ENCODE measurements at regions not wholly inside any gene's neighbourhood (a gene's known extent, or its start where the extent isn't known, plus 50 kb on each side); places are given as distances from the start of the nearest gene placed in this dataset.

DNA sequence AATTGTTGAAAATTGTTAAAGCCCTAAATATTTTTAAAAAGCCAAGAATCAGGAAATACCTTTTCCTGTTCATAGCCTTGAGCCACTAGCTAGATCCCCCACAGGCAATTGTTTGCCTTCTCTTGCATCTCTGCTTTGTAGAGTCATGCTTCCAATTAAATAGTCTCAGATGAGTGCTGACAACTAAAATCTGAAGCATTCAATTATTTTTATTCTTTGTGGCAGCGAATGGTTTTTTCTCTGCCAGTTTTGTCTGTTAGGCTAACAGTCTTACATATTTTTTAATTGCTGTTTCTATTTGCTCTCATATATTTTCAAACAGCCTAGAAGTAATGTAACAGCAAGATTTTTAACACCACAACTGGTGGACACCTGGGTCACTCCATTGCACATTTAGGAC lies 277.1 kb upstream of the GBE1 start:
- no peak overlapping the region for H3K4me3 ChIP-seq (ENCODE audit: low read length)
- DNase-seq (ENCODE audit: low read depth, low spot score) = no peak

DNA sequence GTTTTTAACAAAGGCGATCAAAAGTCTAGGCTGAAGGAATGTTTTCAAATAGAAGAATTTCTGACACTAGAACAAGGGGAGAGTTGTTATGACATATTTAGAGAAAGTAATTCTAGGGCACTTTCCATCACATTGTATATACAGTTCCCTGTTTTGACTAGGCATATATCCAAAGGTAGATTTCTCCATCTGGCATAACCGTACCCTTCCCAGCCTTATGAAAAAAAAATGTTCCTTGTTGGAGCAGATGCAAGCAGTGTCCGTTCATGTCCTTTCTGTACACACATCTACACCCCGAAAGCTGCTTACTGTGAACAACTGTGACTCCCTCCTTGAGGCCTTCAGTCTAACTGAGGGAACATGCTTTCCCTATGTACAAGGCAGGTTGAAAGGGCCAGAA lies 271.7 kb upstream of the GBE1 start:
- DNase-seq (ENCODE audit: low read depth, low spot score) = no peak
- no peak overlapping the region for H3K4me3 ChIP-seq (ENCODE audit: low read length)

DNA sequence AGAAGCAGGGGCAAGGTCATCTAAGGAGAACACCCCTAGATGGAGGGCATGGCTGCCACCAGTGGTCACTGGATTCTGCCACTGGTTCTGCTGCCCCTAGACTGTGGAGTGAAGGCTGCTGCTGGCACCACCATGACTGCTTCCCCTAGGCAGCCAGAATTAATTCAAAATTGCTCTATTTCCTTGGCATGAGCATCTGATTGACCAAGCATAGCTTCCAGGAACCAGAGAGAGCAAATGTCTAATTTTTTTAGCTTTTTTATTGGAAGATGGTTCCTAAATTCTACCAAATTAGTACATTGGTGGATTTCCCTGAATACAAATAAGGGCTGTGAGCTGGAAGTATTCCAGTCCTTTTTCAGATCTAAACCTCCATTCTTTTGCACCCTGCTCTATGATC lies 270.2 kb upstream of the GBE1 start:
- no peak overlapping the region for H3K4me3 ChIP-seq (ENCODE audit: low read length)
- no peak for DNase-seq (ENCODE audit: low read depth, low spot score)

DNA sequence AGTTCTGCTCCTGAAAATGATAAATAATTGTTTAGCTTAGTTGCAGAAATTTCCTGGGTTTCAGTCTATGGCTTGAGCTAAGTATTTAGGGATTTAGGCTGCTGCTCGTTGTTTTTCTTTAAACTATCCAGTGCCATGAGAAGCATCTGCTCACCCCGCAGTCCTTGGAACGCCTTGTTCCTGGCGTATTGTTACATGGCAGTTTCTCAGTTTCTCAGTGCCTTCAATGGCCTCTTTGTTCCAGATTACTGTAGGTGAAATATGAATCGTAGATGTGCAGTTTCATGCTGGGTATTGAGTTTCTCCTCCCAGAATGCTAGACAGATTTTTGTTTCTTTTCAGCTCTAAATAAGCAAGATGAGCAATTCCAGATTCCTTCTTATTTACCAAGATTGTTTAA lies 269.5 kb upstream of the GBE1 start:
- DNase-seq (ENCODE audit: low read depth, low spot score) = no peak
- H3K4me3 ChIP-seq (ENCODE audit: low read length) = no peak overlapping the region

DNA sequence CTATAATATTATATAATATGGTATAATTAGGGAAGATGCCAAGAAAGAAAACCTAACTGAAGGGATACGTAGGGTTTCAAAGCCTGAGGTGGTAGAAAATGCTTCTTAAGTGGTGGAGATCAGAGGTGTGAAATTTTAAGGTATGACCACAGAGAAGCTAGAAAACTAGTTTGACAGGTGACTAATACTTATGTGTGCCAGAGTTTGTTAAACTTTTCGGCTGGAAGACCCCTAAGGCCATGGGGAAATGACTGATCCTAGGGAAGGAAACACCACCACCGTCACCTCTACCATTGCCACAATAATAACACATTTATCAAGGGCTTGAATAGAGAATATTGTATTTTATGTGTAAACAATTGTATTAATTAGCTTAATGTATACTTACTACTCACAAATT lies 261.4 kb upstream of the GBE1 start:
- no peak overlapping the region for H3K4me3 ChIP-seq (ENCODE audit: low read length)
- DNase-seq (ENCODE audit: low read depth, low spot score) = no peak

DNA sequence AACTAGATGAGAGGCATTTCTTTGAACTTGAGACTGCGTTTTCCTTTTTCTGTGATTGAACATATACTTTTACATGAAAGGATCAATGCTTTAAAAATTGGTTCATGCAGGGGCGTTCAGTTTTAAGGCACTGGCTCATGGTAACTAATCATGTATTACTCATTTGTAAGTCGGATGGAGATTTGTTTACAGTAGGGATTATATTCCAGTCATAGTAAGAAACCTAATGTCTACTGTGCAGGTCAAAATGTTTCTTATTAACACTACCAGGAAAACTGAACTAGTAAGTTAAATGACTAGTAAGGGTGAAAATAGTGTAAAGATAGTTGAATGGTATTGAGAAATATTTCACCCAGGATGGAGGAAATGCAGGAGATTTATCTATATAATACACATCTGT lies 258.8 kb upstream of the GBE1 start:
- no peak for DNase-seq (ENCODE audit: low read depth, low spot score)
- no peak overlapping the region for H3K4me3 ChIP-seq (ENCODE audit: low read length)

DNA sequence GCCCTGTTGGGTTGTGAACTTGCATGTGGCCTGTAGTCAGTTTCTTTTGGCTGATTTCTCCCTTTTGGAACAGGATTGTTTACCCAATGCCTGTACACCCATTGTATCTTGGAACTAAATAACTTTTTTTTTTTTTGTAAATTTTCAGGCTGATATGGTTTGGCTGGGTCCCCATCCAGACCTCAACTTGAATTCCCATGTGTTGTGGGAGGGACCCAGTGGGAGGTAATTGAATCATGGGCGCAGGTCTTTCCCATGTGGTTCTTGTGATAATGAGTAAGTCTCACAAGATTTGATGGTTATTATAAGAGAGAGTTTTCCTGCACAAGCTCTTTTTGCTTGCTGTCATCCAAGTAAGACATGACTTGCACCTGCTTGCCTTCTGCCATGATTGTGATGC lies 253.8 kb upstream of the GBE1 start:
- no peak overlapping the region for H3K4me3 ChIP-seq (ENCODE audit: low read length)
- no peak for DNase-seq (ENCODE audit: low read depth, low spot score)

DNA sequence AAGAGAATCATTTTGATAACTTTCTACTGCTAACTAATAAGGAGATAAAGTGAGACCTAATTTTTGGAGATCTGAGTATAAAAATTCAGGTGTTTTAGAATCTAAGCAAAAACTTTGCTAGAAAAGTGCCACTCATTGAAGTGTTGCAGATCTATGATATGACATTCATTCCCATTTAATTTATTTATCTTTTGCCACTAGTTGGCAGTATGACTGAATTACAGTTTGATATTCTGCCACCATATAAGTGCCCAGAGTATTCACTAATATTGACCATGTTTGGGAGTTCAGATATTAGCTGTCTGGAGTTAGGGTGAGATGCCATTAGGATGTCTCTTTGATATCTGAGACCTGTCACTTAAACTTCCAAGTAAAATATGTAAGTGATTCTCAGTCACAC lies 251.3 kb upstream of the GBE1 start:
- no peak overlapping the region for H3K4me3 ChIP-seq (ENCODE audit: low read length)
- no peak for DNase-seq (ENCODE audit: low read depth, low spot score)

DNA sequence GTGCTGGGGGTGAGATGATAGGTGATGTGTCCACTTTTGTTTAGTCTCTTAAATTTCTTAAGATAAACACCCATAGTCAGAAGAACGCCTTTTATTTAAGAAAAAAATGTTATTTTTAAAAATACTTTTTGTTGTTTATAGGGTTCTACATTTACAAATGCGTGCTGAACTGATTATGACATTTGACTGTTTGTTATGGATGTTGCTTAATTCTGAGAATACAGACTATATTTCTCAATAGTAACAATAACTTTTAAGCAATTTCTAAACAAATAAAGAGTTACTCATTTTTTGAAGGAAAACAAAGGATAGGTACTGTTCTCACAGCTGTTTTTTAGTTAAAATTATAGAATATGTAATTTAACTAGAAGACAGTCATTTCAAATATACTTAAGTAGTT lies 249.9 kb upstream of the GBE1 start:
- H3K4me3 ChIP-seq (ENCODE audit: low read length) = no peak overlapping the region
- no peak for DNase-seq (ENCODE audit: low read depth, low spot score)

DNA sequence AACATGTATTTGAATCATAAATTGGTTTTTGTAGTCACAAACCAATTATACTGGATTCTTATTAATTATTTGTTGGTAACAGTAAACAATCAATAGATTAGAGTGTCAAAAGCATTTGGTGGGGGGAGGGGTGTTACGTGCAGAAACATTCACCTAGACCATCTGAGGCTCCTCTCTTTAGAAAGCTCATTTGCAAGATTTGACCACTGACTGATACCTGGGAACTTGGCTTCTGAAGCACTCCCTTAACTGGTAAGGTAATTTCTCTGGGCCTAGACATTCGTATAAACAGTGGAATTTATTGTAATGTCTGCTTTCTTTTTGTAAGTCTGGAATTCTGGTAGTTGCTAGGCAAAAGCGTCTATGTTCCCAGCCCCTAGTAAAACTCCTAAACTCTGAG lies 243.8 kb upstream of the GBE1 start:
- no peak overlapping the region for H3K4me3 ChIP-seq (ENCODE audit: low read length)
- no peak for DNase-seq (ENCODE audit: low read depth, low spot score)

DNA sequence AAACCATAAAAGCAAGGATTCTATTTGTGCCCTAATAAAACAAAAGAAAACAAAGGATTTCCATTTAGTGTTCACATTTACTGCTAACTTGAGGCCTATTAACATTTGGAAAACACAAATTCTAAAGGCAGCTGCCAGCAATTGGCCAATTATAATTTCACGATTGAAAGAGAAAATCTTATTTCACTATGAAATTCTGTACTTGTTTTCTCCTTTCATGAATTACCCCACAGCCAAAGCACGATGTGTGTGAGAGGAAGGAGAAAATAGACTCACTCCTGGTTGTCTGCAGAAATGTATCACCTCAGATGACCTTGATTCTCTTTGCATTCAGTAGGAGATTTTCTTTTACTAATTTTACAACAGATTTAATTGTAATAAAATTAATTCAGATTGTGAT lies 242.8 kb upstream of the GBE1 start:
- no peak for DNase-seq (ENCODE audit: low read depth, low spot score)
- no peak overlapping the region for H3K4me3 ChIP-seq (ENCODE audit: low read length)

DNA sequence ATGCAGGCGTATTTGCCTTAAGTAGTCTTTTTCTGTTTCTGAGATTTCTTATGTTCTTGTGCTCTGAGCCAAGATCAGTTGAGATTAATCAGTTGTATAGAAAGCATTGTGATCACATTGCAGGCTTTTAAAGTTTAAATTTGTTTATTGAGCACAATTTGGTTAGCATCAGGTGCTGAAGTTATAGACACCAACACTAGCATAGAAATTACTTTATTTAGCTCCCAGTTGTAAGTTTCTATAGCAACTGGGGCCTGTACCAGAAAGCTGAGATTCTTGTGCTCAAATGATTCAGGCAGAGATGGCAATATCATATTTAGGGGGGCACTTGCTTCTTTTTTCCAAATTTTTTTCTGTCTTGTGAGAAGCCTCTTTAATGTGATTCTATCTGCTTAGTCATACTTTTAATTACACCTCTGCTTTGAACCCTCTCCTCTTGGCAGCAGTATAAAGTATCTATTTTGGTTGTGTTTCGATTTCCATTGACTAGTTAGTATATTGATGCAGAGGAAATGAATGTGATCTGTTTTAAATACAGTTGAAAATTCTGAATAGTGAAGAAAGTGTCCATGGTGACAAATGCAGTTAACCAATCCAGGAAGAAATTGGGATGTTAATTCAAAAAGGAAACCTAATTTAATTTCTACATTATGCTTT lies 241.7 kb upstream of the GBE1 start:
- no peak for DNase-seq (ENCODE audit: low read depth, low spot score)

DNA sequence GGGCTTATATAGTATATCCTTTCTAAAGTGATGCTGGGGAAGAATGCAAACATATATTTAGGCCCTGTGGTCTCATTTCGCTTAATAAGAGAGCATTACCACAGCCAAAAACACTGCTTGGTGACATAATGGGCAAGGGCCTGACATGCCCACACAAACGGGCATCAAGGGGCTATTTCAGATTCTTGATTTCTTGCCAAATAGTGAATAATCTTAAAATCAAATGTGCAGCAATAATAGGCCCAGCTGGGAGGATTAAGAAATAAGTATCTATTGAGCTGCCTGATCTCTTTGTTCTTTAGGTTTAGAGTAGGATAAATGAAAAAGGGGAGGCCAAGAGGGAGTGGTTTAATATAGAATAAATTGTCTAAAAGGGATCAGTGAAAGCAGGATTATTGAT lies 241.0 kb upstream of the GBE1 start:
- no peak for DNase-seq (ENCODE audit: low read depth, low spot score)
- H3K4me3 ChIP-seq (ENCODE audit: low read length) = no peak overlapping the region

More for the DNA sequence above, 241.7 kb upstream of the GBE1 start:
- no peak overlapping the region for H3K4me3 ChIP-seq (ENCODE audit: low read length)

DNA sequence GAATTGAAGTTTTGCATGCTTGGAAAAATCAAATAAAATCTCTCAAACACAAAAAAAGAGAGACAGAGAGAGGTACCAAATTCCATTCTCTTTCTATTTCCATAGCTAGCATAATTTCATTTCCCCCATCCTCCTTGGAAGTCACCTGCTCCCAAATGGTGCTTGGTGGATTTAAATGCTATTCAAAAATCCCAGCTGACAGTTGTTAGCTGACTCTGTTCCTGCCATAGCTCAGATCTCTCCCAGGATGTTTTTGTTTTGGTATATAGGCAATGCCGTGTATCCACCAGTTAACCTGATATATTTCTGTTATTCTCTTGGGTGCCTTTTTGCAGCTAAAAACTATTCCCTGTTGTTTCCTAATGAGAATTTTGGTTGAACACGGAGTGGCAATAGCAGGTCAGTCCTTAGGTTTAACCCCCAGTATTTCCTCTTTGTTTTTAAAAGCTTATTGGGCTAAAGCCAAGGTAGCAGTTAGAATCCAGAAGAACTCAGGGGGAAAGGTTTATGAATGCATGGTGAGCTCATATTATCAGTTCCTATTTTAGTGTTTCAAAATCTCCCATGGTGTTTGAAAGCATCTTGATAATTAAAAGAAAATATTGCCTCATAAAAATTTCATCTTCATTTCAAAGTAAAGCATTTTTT lies 240.0 kb upstream of the GBE1 start:
- no peak for DNase-seq (ENCODE audit: low read depth, low spot score)
- no peak overlapping the region for H3K4me3 ChIP-seq (ENCODE audit: low read length)

DNA sequence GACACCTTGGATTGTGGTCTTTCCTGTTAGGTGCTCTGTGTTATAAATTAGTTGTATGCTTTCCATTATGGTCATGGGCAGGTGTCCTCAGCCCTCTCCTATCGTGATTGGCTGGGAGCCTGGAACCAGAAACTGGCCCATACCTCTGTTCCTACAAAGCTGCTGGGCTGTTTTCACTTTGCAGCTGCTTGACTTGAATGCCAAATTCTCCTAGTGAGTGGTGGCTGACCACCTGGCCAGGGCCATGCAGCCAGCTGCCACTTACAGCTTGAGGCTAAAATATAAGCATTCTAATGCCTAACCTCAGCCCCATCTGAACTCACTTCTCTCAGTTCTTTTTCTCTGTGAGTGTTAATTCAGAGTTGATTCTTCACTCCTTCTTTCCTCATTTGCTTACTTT lies 239.3 kb upstream of the GBE1 start:
- no peak overlapping the region for H3K4me3 ChIP-seq (ENCODE audit: low read length)
- no peak for DNase-seq (ENCODE audit: low read depth, low spot score)

DNA sequence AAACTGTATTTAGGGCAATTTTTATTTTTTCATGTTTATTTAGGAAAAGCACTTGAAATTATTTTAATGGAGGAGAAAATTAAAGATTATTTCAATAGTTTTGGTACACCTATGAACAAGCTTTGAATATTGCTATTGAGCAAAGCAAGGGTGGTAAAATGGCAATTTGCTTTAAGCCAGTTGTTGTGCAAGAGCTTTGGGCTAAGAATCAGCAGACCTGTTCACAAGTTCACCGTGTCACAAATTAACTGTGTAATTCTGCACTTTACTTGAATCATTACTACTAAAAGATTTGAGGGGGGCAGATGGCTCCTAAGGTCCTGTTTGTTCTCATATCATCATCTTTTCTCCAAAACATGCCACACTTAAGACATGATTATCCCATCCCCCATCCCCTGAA lies 238.9 kb upstream of the GBE1 start:
- H3K4me3 ChIP-seq (ENCODE audit: low read length) = no peak overlapping the region
- DNase-seq (ENCODE audit: low read depth, low spot score) = no peak

DNA sequence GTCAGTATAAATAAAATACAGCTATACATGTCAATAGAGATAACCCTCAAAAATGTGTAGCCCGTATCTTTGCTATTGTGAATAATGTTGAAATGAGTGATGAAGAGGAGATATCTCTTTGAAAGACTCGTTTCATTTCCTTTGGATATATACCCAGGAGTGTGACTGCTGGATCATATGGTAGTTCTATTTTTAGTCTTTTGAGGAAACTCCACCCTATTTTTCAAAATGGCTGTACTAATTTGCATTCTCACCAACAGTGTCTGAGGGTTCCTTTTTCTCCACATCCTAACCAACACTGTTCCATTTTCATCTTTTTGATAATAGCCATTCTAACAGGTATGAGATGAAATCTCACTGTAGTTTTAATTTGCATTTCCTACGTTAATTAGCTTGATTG lies 237.5 kb upstream of the GBE1 start:
- no peak overlapping the region for H3K4me3 ChIP-seq (ENCODE audit: low read length)
- no peak for DNase-seq (ENCODE audit: low read depth, low spot score)

DNA sequence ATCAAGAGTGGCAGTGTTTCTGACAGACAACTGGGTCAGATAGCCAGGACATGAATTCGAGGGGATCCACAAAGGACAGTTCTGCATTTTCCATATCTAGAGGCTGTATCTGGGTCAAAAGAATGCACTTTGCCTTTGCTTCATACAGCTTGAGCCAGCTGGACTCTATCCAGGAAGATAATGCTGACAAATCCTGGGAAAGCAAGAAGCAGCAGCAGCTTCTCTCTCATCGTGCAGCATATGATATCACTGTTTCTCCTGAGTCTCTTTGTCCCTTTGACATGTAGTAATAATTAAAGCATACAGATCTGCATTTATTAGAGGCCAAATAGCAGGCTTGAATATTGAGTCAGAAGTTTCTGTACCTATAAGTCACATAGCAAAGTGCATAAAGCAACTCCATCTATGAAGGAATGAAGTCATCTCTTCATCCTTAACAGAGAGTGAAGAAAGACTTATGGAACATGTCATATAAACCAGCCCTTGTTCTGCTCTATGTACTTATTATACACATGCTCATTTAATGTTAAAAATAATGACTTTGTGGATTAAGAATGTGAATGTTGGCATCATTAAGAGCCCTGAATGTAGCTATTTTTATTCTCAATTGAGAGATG lies 236.8 kb upstream of the GBE1 start:
- DNase-seq (ENCODE audit: low read depth, low spot score) = no peak
- no peak overlapping the region for H3K4me3 ChIP-seq (ENCODE audit: low read length)

DNA sequence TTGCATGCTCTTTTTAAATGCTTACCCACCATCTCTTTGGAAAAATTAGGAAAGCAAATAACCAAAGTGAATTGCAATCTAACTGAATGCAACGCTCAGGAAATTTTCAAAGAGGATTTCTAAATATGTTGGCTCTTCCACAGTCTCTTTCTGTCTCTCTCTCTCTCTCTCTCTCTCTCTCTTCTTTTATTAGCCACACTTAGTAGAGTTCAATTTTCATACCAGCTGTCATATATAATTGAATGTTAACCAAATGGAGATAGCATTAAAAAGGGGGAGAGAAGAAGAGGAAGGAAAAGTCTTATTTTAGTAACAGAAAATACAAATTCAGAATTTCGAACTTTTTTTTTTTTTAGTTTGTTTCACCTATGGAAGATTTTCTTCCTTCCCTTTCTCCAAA lies 235.9 kb upstream of the GBE1 start:
- no peak for DNase-seq (ENCODE audit: low read depth, low spot score)
- H3K4me3 ChIP-seq (ENCODE audit: low read length) = no peak overlapping the region

DNA sequence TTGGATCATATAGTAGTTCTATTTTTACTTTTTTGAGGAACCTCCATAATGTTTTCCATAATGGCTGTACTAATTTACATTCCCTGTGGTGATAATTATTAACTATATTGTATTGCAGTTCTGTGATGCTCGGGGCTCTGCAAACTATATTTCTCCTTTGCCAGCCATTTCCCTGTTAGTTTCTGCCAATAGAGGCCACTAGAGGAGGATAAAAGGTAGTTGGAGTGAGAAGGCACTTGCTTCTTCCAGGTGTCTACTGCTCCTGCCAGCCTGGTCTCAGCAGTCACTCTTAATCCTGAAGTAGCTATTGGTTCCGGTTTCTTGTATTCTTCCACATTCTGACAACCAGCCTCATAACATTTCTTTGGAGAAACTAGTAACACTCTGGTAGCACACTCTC lies 233.9 kb upstream of the GBE1 start:
- DNase-seq (ENCODE audit: low read depth, low spot score) = no peak
- H3K4me3 ChIP-seq (ENCODE audit: low read length) = no peak overlapping the region

DNA sequence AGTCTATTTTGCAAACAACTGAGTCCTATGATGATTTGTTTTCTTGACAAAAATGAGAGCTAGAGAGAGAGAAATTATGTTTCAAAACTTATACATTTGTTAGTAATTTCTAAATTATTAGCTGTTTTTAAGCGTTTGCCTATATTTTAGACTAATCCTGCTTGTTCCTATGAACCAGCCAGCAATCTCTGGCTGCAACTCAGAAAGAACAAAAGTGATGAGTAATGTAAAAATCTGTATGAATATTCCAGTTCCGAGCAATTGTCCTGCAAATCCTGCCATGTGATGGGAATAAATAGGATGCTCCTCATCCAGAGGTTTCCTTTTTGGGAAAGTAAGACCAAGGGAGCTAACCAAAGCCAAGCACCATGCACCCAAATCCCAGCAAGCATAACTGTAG lies 228.3 kb upstream of the GBE1 start:
- DNase-seq (ENCODE audit: low read depth, low spot score) = no peak
- H3K4me3 ChIP-seq (ENCODE audit: low read length) = no peak overlapping the region
